Neural progenitor cell (in vitro differentiated cells): ENCODE measurements at regions not wholly inside any gene's neighbourhood (a gene's known extent, or its start where the extent isn't known, plus 50 kb on each side); places are given as distances from the start of the nearest gene placed in this dataset.

Experiments used
- DNase-seq: peaks from one replicate; pipeline ENCODE4 v3.0.0-alpha.2; 2016; ENCODE audit warnings: low spot score
- H2AFZ ChIP-seq: fragments of 200-600 bp; sonication (generic); replicated peaks from 2 replicates; pipeline ENCODE4 v1.6.1; 2016; ENCODE audit warnings: antibody characterized with exemption
- H3F3A ChIP-seq: fragments of 200-600 bp; sonication (generic); 2 replicates; pipeline ENCODE4 v1.6.1; 2016; ENCODE audit warnings: antibody characterized with exemption, low read depth
- H3K27ac ChIP-seq: fragments of 200-600 bp; sonication (generic); 2 replicates; pipeline ENCODE4 v1.5.1; 2016; ENCODE audit warnings: mild to moderate bottlenecking
- H3K27me3 ChIP-seq: fragments of 200-600 bp; sonication (generic); 2 replicates; pipeline ENCODE4 v1.6.1; 2016; ENCODE audit warnings: mild to moderate bottlenecking, moderate library complexity
- H3K36me3 ChIP-seq: fragments of 200-600 bp; sonication (generic); 2 replicates; pipeline ENCODE4 v1.5.1; 2016
- H3K4me1 ChIP-seq: fragments of 200-600 bp; sonication (generic); 2 replicates; pipeline ENCODE4 v1.6.1; 2016; ENCODE audit warnings: mixed run types
- H3K4me2 ChIP-seq: fragments of 200-600 bp; sonication (generic); 2 replicates; pipeline ENCODE4 v1.6.1; 2016
- H3K4me3 ChIP-seq: fragments of 200-600 bp; sonication (generic); 2 replicates; pipeline ENCODE4 v1.5.1; 2016
- H3K79me2 ChIP-seq: fragments of 200-600 bp; sonication (generic); 2 replicates; pipeline ENCODE4 v1.6.1; 2016; ENCODE audit warnings: low read depth
- H3K9ac ChIP-seq: fragments of 200-600 bp; sonication (generic); 2 replicates; pipeline ENCODE4 v1.6.1; 2016
- H3K9me3 ChIP-seq: fragments of 200-600 bp; sonication (generic); 2 replicates; pipeline ENCODE4 v1.5.1; 2016; ENCODE audit warnings: low read depth
- H4K20me1 ChIP-seq: fragments of 200-600 bp; sonication (generic); 2 replicates; pipeline ENCODE4 v1.6.1; 2016; ENCODE audit warnings: low read depth
- H3K27ac Mint-ChIP-seq: 3 replicates; pipeline ENCODE4 v1.8.0; 2021; ENCODE audit warnings: mixed read lengths
- H3K27me3 Mint-ChIP-seq: 2 replicates; pipeline ENCODE4 v1.8.0; 2022; ENCODE audit warnings: low read depth, mild to moderate bottlenecking, inconsistent platforms, moderate library complexity, mixed read lengths; ENCODE audit not compliant: insufficient read depth
- H3K36me3 Mint-ChIP-seq: 3 replicates; pipeline ENCODE4 v1.8.0; 2021; ENCODE audit warnings: mixed read lengths
- H3K4me1 Mint-ChIP-seq: 3 replicates; pipeline ENCODE4 v1.8.0; 2021; ENCODE audit warnings: mixed read lengths
- H3K4me3 Mint-ChIP-seq: 3 replicates; pipeline ENCODE4 v1.8.0; 2021; ENCODE audit warnings: mild to moderate bottlenecking, moderate library complexity, mixed read lengths
- H3K9me3 Mint-ChIP-seq: 3 replicates; pipeline ENCODE4 v1.8.0; 2020; ENCODE audit warnings: mixed read lengths
- CTCF ChIP-seq: fragments of 200-600 bp; sonication (generic); IDR thresholded peaks from 2 replicates; pipeline ENCODE4 v1.5.1; 2017; ENCODE audit warnings: antibody characterized with exemption, mild to moderate bottlenecking
- EZH2 ChIP-seq: fragments of 200-600 bp; sonication (generic); IDR thresholded peaks from 2 replicates; pipeline ENCODE4 v1.6.1; 2017; ENCODE audit warnings: antibody characterized with exemption, mild to moderate bottlenecking, moderate library complexity
- EZH2phosphoT487 ChIP-seq: fragments of 200-600 bp; sonication (generic); IDR thresholded peaks from 2 replicates; pipeline ENCODE4 v1.6.1; 2017; ENCODE audit warnings: antibody characterized with exemption

- Histone ChIP-seq H3K9me3 (no peaks in the 10 kb centered on the region), H2AFZ (no peak overlapping the region), H3K4me3 (no peak overlapping the region), H3K79me2 (no peaks in the 10 kb centered on the region), H3K27ac (no peak overlapping the region), H3F3A (no peaks in the 10 kb centered on the region), H3K27me3 (no peaks in the 10 kb centered on the region), H3K9ac (no peak overlapping the region), H3K4me1 (no peaks in the 10 kb centered on the region), H4K20me1 (no peaks in the 10 kb centered on the region), H3K4me2 (no peak overlapping the region), H3K36me3 (no peaks in the 10 kb centered on the region)
- no peak for DNase-seq
- Mint-ChIP-seq H3K4me1 (peaks cover 17% of the 10 kb centered on the region), H3K9me3 (peaks cover 3% of the 10 kb centered on the region), H3K4me3 (no peak overlapping the region), H3K27ac (no peak overlapping the region), H3K27me3 (no peaks in the 10 kb centered on the region), H3K36me3 (peaks cover 3% of the 10 kb centered on the region)
- TF ChIP-seq EZH2: no peak
- TF ChIP-seq EZH2phosphoT487: no peak
- TF ChIP-seq CTCF: no peak
Observed at GRCh38 chr2:37570773-37571586, 100.5 kb downstream of the CDC42EP3 start.

- peaks cover 16% of the 10 kb centered on the region for H3K4me1 Mint-ChIP-seq
- Histone ChIP-seq H4K20me1 (no peaks in the 10 kb centered on the region), H3K9me3 (no peaks in the 10 kb centered on the region), H3K4me3 (no peak overlapping the region), H3K27me3 (no peaks in the 10 kb centered on the region), H3K4me1 (no peaks in the 10 kb centered on the region), H3F3A (no peaks in the 10 kb centered on the region), H3K9ac (no peak overlapping the region), H3K27ac (no peak overlapping the region), H3K79me2 (no peaks in the 10 kb centered on the region), H3K36me3 (no peaks in the 10 kb centered on the region), H2AFZ (no peak overlapping the region), H3K4me2 (no peak overlapping the region)
- H3K36me3 Mint-ChIP-seq: peaks cover 2% of the 10 kb centered on the region
- peaks cover 3% of the 10 kb centered on the region for H3K9me3 Mint-ChIP-seq
- no peak for DNase-seq
- no peak overlapping the region for H3K27ac Mint-ChIP-seq
- TF ChIP-seq CTCF (no peak), EZH2phosphoT487 (no peak), EZH2 (no peak)
- peaks cover 4% of the 10 kb centered on the region for H3K27me3 Mint-ChIP-seq
- no peak overlapping the region for H3K4me3 Mint-ChIP-seq
Observed at GRCh38 chr2:37571587-37572136, 99.8 kb downstream of the CDC42EP3 start.

- DNase-seq: no peak
- H2AFZ ChIP-seq: no peak overlapping the region
- no peak overlapping the region for H3K4me2 ChIP-seq
- H4K20me1 ChIP-seq: no peaks in the 10 kb centered on the region
- Mint-ChIP-seq H3K9me3 (peaks cover 2% of the 10 kb centered on the region), H3K27me3 (peaks cover 4% of the 10 kb centered on the region), H3K4me1 (peaks cover 13% of the 10 kb centered on the region), H3K27ac (peak overlapping the region; percentile 9), H3K36me3 (no peaks in the 10 kb centered on the region), H3K4me3 (no peak overlapping the region)
- no peaks in the 10 kb centered on the region for H3K4me1 ChIP-seq
- no peak overlapping the region for H3K27ac ChIP-seq
- H3K27me3 ChIP-seq: no peaks in the 10 kb centered on the region
- no peak overlapping the region for H3K9ac ChIP-seq
- H3F3A ChIP-seq: no peaks in the 10 kb centered on the region
- H3K9me3 ChIP-seq: no peaks in the 10 kb centered on the region
- H3K36me3 ChIP-seq: no peaks in the 10 kb centered on the region
- TF ChIP-seq CTCF (no peak), EZH2phosphoT487 (no peak), EZH2 (no peak)
- H3K79me2 ChIP-seq: no peaks in the 10 kb centered on the region
- H3K4me3 ChIP-seq: no peak overlapping the region
Observed at GRCh38 chr2:37573451-37574388, 97.7 kb downstream of the CDC42EP3 start.
